Chondrocyte (in vitro differentiated cells): ENCODE measurements at regions not wholly inside any gene's neighbourhood (a gene's known extent, or its start where the extent isn't known, plus 50 kb on each side); places are given as distances from the start of the nearest gene placed in this dataset.

Experiments
- DNase-seq: peaks from one replicate; pipeline ENCODE4 v3.0.0; 2021; ENCODE audit warnings: mixed read lengths, low spot score
- H3K27ac Mint-ChIP-seq: one replicate; pipeline ENCODE4 v1.8.0; 2021; ENCODE audit warnings: mild to moderate bottlenecking, moderate library complexity, mixed read lengths; ENCODE audit not compliant: unreplicated experiment
- H3K27me3 Mint-ChIP-seq: 2 replicates; pipeline ENCODE4 v1.8.0; 2021; ENCODE audit warnings: low read depth, mixed read lengths
- H3K36me3 Mint-ChIP-seq: 2 replicates; pipeline ENCODE4 v1.8.0; 2021; ENCODE audit warnings: low read depth, mixed read lengths
- H3K4me1 Mint-ChIP-seq: 2 replicates; pipeline ENCODE4 v1.8.0; 2021; ENCODE audit warnings: low read depth, mild to moderate bottlenecking, mixed read lengths
- H3K4me3 Mint-ChIP-seq: one replicate; pipeline ENCODE4 v1.8.0; 2021; ENCODE audit warnings: mild to moderate bottlenecking, moderate library complexity, mixed read lengths; ENCODE audit not compliant: unreplicated experiment
- H3K9me3 Mint-ChIP-seq: 2 replicates; pipeline ENCODE4 v1.8.0; 2021; ENCODE audit warnings: low read depth, mixed read lengths
- TF ChIP-seq, protein P1 (sequence below): fragments of 200-600 bp; sonication (generic); IDR thresholded peaks from 2 replicates; pipeline ENCODE4 v1.5.0; 2021; ENCODE audit warnings: antibody characterized with exemption, mild to moderate bottlenecking, moderate library complexity

DNA sequence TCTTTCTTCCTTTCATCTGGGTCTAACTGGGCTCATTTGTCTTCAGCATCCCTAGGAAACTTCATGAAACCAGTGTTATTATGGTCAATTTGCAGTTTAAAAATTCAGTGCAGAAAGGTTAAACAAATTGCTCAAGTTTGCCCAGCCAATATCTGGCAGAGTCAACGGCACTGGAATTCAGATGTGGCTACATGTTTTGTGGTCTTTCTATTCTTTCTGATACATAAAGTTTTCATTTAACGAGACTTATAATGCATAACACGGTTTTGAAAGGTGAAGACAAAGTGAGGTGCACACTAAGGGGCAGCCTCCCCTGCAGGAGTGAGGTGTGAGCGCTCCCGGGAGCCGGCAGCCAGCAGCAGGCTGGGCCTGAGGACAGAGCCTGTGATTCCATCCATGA, 164.6 kb downstream of the RTP5 start:
- H3K27ac Mint-ChIP-seq, result no peak overlapping the region

GRCh38 chr2:242034996-242035814, 165.7 kb downstream of the RTP5 start:
- peaks cover 67% of the 10 kb centered on the region for H3K27me3 Mint-ChIP-seq
- H3K4me1 Mint-ChIP-seq, result peaks cover 3% of the 10 kb centered on the region
- no peaks in the 10 kb centered on the region for H3K36me3 Mint-ChIP-seq
- no peak overlapping the region for H3K4me3 Mint-ChIP-seq
- H3K27ac Mint-ChIP-seq, result no peak overlapping the region
- TF ChIP-seq, protein P1, sequence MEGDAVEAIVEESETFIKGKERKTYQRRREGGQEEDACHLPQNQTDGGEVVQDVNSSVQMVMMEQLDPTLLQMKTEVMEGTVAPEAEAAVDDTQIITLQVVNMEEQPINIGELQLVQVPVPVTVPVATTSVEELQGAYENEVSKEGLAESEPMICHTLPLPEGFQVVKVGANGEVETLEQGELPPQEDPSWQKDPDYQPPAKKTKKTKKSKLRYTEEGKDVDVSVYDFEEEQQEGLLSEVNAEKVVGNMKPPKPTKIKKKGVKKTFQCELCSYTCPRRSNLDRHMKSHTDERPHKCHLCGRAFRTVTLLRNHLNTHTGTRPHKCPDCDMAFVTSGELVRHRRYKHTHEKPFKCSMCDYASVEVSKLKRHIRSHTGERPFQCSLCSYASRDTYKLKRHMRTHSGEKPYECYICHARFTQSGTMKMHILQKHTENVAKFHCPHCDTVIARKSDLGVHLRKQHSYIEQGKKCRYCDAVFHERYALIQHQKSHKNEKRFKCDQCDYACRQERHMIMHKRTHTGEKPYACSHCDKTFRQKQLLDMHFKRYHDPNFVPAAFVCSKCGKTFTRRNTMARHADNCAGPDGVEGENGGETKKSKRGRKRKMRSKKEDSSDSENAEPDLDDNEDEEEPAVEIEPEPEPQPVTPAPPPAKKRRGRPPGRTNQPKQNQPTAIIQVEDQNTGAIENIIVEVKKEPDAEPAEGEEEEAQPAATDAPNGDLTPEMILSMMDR, result no peak
- no peaks in the 10 kb centered on the region for H3K9me3 Mint-ChIP-seq
- peak; percentile 59 for DNase-seq

More for the DNA sequence above, 164.6 kb downstream of the RTP5 start:
- DNase-seq, result no peak
- no peak overlapping the region for H3K4me3 Mint-ChIP-seq
- TF ChIP-seq, protein P1, result no peak
- H3K27me3 Mint-ChIP-seq, result peaks cover 65% of the 10 kb centered on the region
- no peaks in the 10 kb centered on the region for H3K36me3 Mint-ChIP-seq
- peaks cover 3% of the 10 kb centered on the region for H3K4me1 Mint-ChIP-seq
- no peaks in the 10 kb centered on the region for H3K9me3 Mint-ChIP-seq

GRCh38 chr2:242035858-242036652, 166.5 kb downstream of the RTP5 start:
- Mint-ChIP-seq H3K9me3 (no peaks in the 10 kb centered on the region), H3K4me3 (no peak overlapping the region), H3K36me3 (no peaks in the 10 kb centered on the region), H3K4me1 (peaks cover 3% of the 10 kb centered on the region), H3K27ac (no peak overlapping the region), H3K27me3 (peaks cover 59% of the 10 kb centered on the region)
- no peak for DNase-seq
- TF ChIP-seq, protein P1, result no peak

- Mint-ChIP-seq H3K27me3 (peaks cover 57% of the 10 kb centered on the region), H3K9me3 (no peaks in the 10 kb centered on the region), H3K4me1 (peaks cover 2% of the 10 kb centered on the region), H3K36me3 (no peaks in the 10 kb centered on the region), H3K27ac (no peak overlapping the region), H3K4me3 (no peak overlapping the region)
- DNase-seq, result no peak
- TF ChIP-seq, protein P1, result no peak
Measured at GRCh38 chr2:242036653-242036950, 167.1 kb downstream of the RTP5 start.

GRCh38 chr2:242038166-242038927, 168.8 kb downstream of the RTP5 start:
- peaks cover 54% of the 10 kb centered on the region for H3K27me3 Mint-ChIP-seq
- H3K9me3 Mint-ChIP-seq, result peaks cover 2% of the 10 kb centered on the region
- H3K4me1 Mint-ChIP-seq, result no peaks in the 10 kb centered on the region

More at GRCh38 chr2:242038166-242038927, 168.8 kb downstream of the RTP5 start:
- no peak for DNase-seq
- H3K36me3 Mint-ChIP-seq, result no peaks in the 10 kb centered on the region
- TF ChIP-seq, protein P1, result no peak
- H3K4me3 Mint-ChIP-seq, result no peak overlapping the region
- no peak overlapping the region for H3K27ac Mint-ChIP-seq
